LNCAP (cell line): ENCODE measurements at regions not wholly inside any gene's neighbourhood (a gene's known extent, or its start where the extent isn't known, plus 50 kb on each side); places are given as distances from the start of the nearest gene placed in this dataset.

Source experiments
- CTCF ChIP-seq: fragments of 450-650 bp; IDR thresholded peaks from 2 replicates; pipeline ENCODE4 v1.5.1; 2017; ENCODE audit warnings: mild to moderate bottlenecking

GRCh38 chr9:91145496-91145895 lies 216.2 kb downstream of the AUH start:
- no peak for TF ChIP-seq CTCF

DNA sequence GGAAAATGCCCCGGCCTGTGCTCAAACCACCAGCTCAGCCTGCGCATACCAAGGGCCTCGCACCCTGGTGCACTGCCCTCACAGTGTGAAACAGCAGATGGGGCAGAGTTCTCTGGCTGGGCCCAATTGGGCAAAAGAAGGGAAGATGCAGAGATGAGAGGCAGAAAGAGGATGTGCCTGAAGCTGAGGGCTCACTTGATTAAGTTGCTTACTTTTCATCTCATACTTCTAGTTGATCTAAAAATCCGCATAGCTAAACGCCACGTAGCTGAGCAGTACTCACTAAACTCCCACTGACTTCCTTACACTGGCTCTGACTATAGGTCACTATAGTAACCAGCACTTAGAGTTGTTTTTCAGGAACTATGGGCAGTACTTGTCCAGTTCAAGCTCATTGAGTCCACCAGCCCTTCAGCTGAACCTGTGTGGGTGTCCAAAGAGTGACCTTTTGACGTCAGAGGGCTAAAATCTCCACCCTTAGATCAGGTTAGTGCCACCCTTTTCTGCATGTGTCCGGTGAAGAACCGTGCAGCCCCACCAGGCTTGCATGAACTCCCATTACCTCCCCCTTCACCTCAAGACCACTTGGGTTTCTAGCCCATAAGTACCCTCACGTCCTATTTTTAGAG lies 215.2 kb downstream of the AUH start:
- TF ChIP-seq CTCF: no peak

- TF ChIP-seq CTCF: no peak
These were observed 214.5 kb downstream of the AUH start for GRCh38 chr9:91147079-91147708.

DNA sequence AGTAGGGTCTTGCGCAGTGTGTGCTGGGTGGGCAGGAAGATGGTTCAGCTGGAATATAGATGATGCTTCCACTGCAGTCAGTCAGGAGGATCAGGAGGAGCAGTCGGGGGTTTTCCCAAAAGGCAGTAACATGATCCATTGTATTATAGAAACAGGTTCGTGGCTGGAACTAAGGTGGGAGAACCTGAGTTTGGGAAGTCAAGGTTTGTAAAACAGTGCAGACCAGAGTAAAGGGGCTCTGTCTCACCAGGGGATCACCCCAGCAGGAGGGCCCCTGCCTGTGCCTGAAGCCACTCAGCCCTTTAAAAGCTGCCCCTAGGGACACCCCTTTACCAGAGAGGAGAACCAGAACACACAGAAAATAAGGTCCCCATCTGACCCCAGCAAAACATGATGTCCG lies 213.4 kb downstream of the AUH start:
- TF ChIP-seq CTCF: no peak

- TF ChIP-seq CTCF: no peak
These were observed 211.3 kb downstream of the AUH start for GRCh38 chr9:91150273-91150997.

- TF ChIP-seq CTCF: no peak
These were observed 210.6 kb downstream of the AUH start for GRCh38 chr9:91150998-91151717.

- TF ChIP-seq CTCF: no peak
These were observed 210.0 kb downstream of the AUH start for GRCh38 chr9:91151718-91152095.
